ENCODE measurements at regions not wholly inside any gene's neighbourhood (a gene's known extent, or its start where the extent isn't known, plus 50 kb on each side); places are given as distances from the start of the nearest gene placed in this dataset.

DNA sequence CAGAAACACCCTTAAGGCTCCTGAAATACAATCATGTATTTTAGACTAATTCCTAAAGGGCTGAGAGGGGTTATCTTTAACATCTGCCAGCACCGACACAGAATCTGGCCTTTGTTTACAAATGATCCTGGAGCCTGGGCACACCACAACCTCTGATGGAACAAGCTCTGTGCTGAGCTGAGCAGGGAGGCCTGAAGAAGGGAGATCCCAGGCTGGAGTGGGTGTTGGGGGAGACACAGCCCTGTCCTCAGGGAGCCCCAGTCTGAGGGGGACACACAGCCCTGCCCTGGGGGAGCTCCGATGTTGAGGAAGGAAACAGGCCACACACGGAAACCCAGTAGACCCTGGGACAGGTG is 130.5 kb downstream of the VEGFA start:
- no peak overlapping the region for H3K27ac ChIP-seq
- H3K4me1 ChIP-seq (replicated peaks; ENCODE audit: insufficient read depth) = peaks cover 21% of the 10 kb centered on the region
- H3K4me3 ChIP-seq = no peak overlapping the region
- peaks cover 7% of the 10 kb centered on the region; the same call in 1 of the 2 replicates for H3F3A ChIP-seq (ENCODE audit: insufficient read depth, low read depth)
- no peaks in the 10 kb centered on the region for H3K36me3 ChIP-seq (ENCODE audit: low read depth)
- no peak overlapping the region for H3K4me2 ChIP-seq
- no peaks in the 10 kb centered on the region for H4K20me1 ChIP-seq (ENCODE audit: insufficient read depth)
- H3K9me3 ChIP-seq (ENCODE audit: insufficient read depth, low read depth) = no peaks in the 10 kb centered on the region; the same call in 1 of the 2 replicates
- no TSS peak for BruUV-seq (replicated peaks)
- H3K9me2 ChIP-seq (ENCODE audit: insufficient read depth) = no peaks in the 10 kb centered on the region
- intact Hi-C loops (cut with micrococcal nuclease; ENCODE audit: unreplicated experiment) = no loop called here
- no peak for DNase-seq
- no peaks in the 10 kb centered on the region for H3K27me3 ChIP-seq (ENCODE audit: insufficient read depth, low read depth)
- H2AFZ ChIP-seq = no peak overlapping the region
- no peaks in the 10 kb centered on the region for H3K79me2 ChIP-seq (ENCODE audit: low read depth)
- TF ChIP-seq EZH2 (IDR thresholded peaks at IDR 0.05; ENCODE audit: low read depth) = no peak
- no peak for TF ChIP-seq CTCF (conservative IDR thresholded peaks at IDR 0.05)
- POLR2A ChIA-PET (ENCODE audit: unreplicated experiment) = no interaction called here
- CTCF ChIA-PET = interaction anchor here (0.6 kb wide), 1 partner anchor 85 kb away, joined by 6 read pairs; no protein-coding TSS in a partner anchor

- H3K79me2 ChIP-seq (ENCODE audit: low read depth) = no peaks in the 10 kb centered on the region
- no peak for DNase-seq
- no peak overlapping the region for H3K4me3 ChIP-seq
- no peak for TF ChIP-seq CTCF (conservative IDR thresholded peaks at IDR 0.05)
- TF ChIP-seq EZH2 (IDR thresholded peaks at IDR 0.05; ENCODE audit: low read depth) = no peak
- H3K9me3 ChIP-seq (ENCODE audit: insufficient read depth, low read depth) = no peaks in the 10 kb centered on the region; the same call in 1 of the 2 replicates
- no TSS peak for BruUV-seq (replicated peaks)
- H3K4me1 ChIP-seq (replicated peaks; ENCODE audit: insufficient read depth) = peaks cover 21% of the 10 kb centered on the region
- ChIA-PET POLR2A (ENCODE audit: unreplicated experiment) (no interaction called here), CTCF (no interaction called here)
- H3K27me3 ChIP-seq (ENCODE audit: insufficient read depth, low read depth) = no peaks in the 10 kb centered on the region
- no peak overlapping the region for H3K27ac ChIP-seq
- H4K20me1 ChIP-seq (ENCODE audit: insufficient read depth) = no peaks in the 10 kb centered on the region
- no peak overlapping the region for H2AFZ ChIP-seq
- H3K4me2 ChIP-seq = no peak overlapping the region
- peaks cover 7% of the 10 kb centered on the region; the same call in 1 of the 2 replicates for H3F3A ChIP-seq (ENCODE audit: insufficient read depth, low read depth)
- H3K9me2 ChIP-seq (ENCODE audit: insufficient read depth) = no peaks in the 10 kb centered on the region
- no peaks in the 10 kb centered on the region for H3K36me3 ChIP-seq (ENCODE audit: low read depth)
- intact Hi-C loops (cut with micrococcal nuclease; ENCODE audit: unreplicated experiment) = no loop called here
Measured at GRCh38 chr6:43899830-43900229, 129.8 kb downstream of the VEGFA start.

GRCh38 chr6:43898358-43899131 is 128.5 kb downstream of the VEGFA start:
- ChIA-PET POLR2A (ENCODE audit: unreplicated experiment) (no interaction called here), CTCF (interaction anchor here (0.6 kb wide), 1 partner anchor 204 kb away, joined by 3 read pairs; no protein-coding TSS in a partner anchor)
- Histone ChIP-seq H3K36me3 (ENCODE audit: low read depth) (no peaks in the 10 kb centered on the region), H3K4me3 (no peak overlapping the region), H2AFZ (no peak overlapping the region), H3K9me2 (ENCODE audit: insufficient read depth) (no peaks in the 10 kb centered on the region), H3K4me2 (no peak overlapping the region), H3K27ac (no peak overlapping the region), H3F3A (ENCODE audit: insufficient read depth, low read depth) (peaks cover 13% of the 10 kb centered on the region; the same call in 1 of the 2 replicates), H4K20me1 (ENCODE audit: insufficient read depth) (no peaks in the 10 kb centered on the region), H3K9me3 (ENCODE audit: insufficient read depth, low read depth) (no peaks in the 10 kb centered on the region; the same call in 1 of the 2 replicates), H3K79me2 (ENCODE audit: low read depth) (no peaks in the 10 kb centered on the region), H3K27me3 (ENCODE audit: insufficient read depth, low read depth) (no peaks in the 10 kb centered on the region), H3K4me1 (replicated peaks; ENCODE audit: insufficient read depth) (peaks cover 21% of the 10 kb centered on the region)
- BruUV-seq (replicated peaks) = no TSS peak
- intact Hi-C loops (cut with micrococcal nuclease; ENCODE audit: unreplicated experiment) = no loop called here
- no peak for TF ChIP-seq EZH2 (IDR thresholded peaks at IDR 0.05; ENCODE audit: low read depth)
- TF ChIP-seq CTCF (conservative IDR thresholded peaks at IDR 0.05) = no peak
- no peak for DNase-seq

All from PC-9 (cell line).